Stimulated activated CD8-positive, alpha-beta memory T cell treated with anti-CD3 and anti-CD28 coated beads, Interleukin-15, amount 100 ng/mL, for 24 hours (primary cell): ENCODE measurements at regions not wholly inside any gene's neighbourhood (a gene's known extent, or its start where the extent isn't known, plus 50 kb on each side); places are given as distances from the start of the nearest gene placed in this dataset.

Experiments used
- DNase-seq: peaks from one replicate; pipeline ENCODE4 v3.0.0-alpha.2; 2020; ENCODE audit warnings: low read depth

DNA sequence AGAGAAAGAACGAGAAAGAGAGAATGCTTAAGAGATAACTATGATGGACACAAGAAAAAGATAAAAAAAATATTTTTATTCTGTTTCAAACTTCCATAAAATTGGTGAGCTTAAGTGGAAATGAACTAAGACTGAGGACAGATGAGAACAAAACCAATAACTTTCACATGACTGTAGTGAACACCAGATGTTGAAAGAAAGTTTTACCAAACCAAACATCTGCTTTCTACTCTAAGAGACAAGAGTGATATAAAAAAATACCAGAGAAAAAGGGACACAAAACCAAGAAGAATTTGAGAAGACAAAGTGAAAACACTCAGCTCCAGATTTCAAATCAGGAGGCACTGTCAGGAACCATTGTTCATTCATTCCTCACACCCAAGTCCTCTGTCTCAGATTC is 147.9 kb downstream of the IMPG2 start:
- no peak for DNase-seq

DNA sequence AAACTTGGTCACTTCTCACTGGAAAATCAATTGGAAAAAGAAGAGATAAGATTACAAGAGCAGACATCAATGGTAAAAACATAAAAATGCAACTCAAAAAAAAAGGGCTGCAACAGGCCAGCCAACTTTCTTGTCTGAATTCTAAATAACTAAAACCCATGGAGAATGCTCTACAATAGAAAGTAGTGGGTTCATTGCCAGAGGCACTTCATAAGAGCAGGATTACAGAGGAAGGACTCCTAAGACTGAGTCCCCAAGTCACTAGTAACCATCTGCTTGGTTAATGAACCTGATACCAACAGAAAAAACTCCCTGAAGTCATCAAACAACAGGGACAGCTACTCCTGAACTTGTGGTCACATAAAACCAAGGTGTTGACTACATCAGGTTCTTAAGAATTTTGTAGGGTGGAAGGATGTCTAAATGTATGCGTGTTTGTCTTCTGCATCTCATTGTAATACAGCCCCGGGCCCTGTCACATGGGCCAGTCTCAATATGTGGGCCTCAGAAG is 148.6 kb downstream of the IMPG2 start:
- no peak for DNase-seq

DNA sequence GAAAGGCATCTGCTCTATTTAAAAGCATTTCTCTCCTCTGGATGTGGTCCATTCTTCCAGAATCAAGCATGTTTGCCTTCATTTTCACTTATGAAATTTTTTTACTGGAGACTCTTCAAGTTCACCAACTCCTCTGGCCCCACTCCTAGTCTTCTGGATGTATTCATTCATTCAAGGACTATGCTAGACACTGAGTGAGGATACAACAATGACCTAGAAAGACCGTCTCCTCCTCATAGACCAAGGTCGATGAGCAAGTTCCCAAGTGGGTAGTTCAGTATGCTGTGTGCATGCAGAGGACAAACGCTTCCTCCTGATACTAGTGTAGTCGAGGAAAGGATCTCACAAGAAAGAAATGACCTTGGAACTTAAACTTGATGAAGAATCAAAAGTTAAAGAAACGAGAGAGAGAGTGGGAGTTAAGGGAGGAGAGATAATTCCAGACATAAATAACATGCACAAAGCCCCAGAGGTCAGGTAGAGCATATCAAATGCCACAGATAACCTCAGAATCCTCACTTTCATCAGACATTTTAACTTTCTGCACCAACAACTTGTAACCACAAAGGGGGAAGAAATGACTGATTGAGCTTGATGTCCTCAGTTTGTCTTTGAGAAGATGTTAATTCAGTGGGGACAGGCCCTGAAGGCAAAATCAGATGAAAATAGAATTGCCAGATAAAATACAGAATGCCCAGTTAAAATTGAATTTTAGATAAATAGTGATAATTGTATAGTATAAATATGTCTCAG is 149.4 kb downstream of the IMPG2 start:
- DNase-seq, result no peak

DNA sequence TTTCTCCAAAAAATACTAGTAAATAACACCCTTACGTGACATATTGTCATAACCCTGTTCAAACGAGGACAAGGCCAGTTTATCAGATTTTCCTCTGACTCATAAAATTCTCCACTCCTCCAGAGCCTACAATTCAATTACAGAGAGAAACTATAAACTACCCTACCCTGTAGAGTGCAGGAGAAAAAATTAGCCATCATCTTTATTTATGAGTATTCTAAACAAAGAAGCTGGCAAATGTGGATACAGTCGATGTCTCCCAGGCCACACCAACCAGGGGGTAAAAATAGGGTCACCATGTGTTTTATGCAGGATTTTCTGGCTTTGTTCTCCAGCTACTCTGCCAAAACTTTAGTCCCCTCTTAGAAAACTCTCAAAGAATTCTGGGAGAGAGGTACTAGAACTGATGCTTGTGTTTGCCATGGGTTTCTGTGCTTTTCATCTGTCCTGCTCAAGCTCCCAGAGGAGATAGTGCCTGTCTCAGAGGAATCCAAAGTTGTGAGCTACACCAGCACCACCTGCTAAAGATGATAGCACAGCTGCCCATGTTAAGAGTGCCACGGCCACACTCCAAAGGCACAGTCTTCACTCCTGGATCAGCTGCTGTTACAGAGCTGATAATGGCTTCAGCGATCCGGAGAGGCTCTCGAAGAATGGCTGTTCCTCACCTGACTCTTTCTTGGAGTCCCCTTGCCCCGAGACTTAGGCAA is 150.2 kb downstream of the IMPG2 start:
- DNase-seq, result no peak

DNA sequence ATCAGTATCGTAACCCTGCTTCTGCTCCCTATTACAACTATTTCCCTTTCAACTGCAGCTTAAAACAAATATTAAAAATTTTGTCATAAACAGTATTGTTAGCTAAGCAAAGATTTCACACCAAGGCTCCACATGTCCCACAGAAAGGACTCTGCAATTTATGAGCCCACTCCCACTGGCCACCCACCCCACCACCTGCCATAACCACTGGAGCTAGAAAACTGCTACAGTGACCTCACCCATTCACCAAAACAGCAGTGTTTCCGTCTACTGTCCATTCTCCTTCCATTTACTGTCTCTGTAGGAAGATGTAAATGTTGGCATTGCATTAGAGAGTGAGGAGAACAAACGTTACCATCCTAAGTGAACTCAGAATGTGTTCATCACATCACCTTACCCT is 150.9 kb downstream of the IMPG2 start:
- no peak for DNase-seq

DNA sequence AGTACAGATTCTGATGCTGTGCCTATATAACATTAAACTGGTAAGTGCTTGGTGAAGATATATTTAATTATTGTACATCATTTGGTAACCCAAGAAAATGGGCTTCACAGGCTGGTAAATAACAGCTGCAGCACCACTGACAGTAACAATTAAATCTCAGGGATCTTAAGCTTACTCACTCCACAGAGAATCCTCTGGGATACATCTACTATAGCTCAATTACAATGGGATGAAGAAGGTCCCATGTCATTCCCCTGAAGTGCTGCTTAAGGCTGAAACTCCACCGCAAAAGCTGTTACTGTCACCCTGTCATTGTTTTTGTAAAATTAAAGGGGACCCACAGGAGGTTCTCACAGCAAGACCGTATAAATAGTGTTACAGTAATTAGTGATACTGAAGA is 153.0 kb downstream of the IMPG2 start:
- no peak for DNase-seq

DNA sequence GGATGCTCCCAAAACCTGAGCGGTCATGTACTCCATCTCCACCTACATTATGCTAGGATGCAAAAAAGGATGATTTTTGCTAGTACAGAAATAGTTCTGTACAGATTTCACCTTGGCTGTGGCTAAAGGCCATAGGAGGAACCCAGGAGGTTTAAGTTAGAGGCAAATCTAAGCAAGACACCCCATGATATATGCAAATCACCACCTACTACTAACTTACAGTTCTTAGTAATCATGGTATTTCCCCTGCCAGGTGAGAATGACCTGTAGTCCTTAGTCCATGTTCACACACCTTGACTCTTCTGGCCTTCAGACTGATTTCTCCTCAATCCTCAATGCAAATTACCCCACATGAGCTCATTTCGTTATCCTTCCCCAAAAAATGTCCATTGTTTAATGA is 154.2 kb downstream of the IMPG2 start:
- no peak for DNase-seq

DNA sequence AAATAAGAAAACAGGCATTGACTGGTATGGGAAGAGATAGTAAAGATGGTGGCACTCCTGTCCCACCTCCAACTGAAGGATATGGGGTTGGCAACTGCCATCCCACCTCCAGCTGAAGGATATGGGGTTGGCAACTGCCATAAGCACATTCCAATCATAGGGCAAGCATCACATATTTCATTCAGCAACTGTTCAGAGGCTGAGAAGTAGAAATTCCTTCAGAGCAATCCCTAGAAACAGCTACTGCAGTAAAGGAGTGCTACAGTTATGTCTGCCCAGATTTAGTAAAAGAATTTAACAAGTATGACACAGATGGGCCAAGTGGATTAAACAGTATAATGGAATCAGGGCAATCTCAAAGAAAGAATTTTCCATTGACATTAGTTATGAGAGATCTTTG is 156.8 kb downstream of the IMPG2 start:
- DNase-seq, result no peak

DNA sequence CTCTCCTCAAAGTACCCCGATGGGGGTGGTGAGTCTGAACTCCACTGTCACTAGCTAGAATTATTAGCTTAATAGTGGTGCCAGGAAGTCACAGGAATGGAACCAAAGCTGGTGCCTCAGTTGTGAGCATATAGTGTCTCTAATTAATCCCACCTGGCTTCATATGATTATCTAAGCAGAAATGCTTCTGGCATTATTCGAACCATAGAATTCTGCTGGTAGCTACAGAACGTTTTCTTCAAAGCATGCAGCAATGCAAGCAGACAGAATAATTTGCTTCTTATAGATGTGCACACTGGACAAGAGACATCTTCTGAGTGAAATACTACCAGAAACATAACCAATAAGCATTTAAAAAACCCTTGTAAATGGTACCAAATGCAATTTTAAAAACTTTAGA is 160.9 kb downstream of the IMPG2 start:
- no peak for DNase-seq

DNA sequence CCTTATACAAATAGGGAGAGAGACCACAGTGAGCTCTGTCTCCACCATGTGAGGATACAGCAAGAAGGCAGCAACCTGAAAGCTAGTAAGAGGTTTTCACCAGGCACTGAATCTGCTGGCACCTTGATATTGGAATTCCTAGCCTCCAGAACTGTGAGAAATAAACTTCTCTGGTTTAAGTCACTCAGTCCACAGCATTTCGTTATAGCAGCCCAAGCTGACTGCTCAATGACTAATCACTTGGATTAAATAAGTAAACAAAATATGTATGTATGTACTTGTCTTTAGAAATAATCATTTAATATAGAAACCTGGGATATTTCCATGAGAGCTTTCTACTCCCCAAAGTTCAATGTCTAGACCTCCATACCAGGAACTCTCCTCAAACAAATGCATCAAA is 162.0 kb downstream of the IMPG2 start:
- DNase-seq, result no peak

DNA sequence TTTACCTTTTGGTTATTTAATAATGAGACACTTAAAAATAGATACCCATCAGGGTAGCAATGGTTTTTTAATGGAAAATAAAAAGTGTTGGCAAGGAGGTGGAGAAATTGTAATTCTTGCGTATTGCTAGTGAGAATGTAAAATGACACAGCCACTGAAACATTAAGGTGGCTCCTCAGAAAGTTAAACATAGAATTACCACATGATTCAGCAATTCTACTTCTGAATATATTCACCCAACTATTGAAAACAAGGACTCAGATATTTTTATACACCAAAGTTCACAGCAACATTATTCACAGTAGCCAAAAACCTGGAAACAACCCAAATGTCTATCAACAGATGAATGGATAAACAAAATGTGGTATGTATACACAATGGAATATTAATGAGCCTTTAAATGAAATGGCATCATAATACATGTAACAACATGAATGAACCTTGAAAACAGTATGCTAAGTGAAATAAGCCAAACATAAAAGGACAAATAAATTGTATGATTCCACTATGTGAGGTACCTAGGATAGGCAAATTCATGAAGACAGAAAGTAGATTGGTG is 163.5 kb downstream of the IMPG2 start:
- no peak for DNase-seq

DNA sequence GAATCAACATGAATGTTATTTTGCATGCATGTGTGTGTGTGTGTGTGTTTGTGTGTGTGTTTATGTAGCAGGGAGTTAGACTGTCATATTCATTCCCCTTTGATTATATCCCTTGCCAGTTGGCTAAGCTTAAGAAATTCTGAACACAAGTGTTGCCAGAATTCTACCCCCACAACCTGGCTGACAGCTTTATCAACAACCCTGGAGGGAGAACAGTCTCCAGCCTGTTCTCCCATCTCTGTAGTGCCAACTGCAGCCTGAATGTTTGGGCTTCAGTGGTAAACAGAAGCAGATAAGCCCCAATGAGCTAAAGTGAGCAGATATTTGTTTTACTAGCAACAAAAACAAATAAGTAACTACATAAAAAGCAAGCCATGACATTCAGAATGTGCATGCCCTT is 162.6 kb upstream of the ABI3BP start:
- no peak for DNase-seq

DNA sequence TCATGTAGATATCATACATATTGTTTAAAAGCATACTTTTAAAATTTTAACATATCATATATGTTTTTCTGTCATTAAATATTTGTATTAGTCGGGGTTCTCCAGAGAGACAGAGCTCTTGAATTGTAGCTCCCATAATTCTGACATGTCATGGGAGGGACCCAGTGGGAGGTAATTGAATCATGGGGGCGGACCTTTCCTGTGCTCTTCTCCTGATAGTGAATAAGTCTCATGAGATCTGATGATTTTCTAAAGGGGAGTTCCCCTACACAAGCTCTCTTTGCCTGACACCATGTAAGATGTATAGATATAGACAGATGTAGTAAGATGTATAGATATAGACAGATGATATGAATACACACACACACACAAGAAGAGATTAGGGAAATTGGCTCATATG is 161.2 kb upstream of the ABI3BP start:
- DNase-seq, result no peak

DNA sequence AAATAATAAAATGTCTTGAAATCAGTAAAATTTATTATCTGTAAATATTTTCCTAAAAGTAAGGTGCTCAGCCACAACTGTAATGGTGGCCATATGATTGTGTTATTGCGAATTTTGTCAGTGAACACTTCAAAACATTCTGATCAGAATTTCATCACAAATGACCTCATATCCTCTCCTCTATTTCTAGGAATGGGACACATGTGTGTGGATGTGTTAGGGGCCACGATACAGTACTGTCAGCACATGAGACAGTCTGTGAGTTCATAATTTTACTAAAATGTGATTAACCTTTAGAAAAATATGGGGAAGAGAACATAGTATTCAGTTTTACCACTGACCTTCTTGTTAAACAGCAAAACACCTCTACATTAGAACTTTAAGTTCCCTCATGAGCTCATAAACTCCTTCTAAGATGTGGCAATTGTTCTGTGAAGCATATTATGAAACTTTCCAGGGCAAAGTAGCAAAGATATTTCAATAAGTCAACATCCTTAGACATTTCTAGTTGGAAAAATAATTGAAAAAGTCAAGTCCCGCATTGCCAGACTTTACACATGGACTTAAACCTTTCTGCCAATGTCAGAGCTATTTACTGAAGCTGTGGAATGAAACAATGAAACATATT is 158.2 kb upstream of the ABI3BP start:
- DNase-seq, result no peak

DNA sequence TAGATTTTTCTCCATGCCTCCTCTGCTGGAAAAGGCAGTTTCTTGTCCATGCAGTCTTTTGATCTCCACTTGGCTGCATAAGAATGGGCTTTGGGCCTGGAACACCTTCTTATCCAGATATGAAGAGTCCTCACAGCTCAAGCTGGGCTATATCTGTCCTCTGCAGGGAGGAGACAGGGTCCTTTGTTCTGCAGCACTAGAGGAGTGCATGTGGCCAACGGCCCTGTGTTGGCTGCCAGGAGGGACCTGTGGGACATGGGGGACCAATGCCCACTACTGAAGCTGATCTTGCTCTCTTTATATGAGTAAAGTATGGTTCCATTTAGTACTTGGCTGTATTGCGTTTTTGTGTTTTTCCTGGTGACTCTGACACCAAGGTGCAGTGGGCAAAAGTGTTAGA is 157.3 kb upstream of the ABI3BP start:
- DNase-seq, result no peak

DNA sequence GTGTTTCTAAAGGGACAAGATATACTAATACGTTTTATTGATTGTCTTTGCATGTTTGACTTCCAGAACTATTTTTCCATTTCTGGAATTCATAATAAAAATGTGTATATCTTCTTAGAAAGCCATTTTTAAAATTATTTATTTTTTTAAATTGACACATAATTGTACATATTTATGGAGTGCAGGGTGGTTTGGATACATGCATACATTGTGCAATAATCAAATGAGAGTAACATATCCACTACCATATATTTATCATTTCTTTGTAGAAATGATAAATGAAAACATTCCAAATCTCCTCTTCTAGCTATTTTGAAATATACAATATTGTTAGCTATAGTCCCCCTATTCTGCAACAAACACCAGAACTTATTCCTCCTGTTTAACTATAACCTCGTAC is 156.5 kb upstream of the ABI3BP start:
- DNase-seq, result no peak

DNA sequence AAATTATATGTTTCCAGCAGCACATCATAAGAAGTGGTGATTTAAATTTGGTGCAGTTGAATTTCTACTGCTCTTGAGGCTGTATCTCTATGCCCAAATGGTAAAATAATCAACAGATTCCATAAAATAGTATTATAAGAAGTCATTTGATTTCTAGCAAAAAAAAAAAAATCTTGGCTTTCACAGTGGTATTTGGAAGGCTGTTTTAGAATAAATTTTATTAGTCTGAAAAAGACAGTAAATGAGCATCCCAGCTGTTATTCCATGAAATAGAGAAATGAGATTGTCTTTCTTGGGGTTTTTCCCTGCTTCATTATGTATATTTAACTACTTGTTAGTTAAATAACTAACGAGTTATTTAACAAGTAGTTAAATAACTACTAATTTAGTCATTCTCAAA is 156.0 kb upstream of the ABI3BP start:
- DNase-seq, result no peak

DNA sequence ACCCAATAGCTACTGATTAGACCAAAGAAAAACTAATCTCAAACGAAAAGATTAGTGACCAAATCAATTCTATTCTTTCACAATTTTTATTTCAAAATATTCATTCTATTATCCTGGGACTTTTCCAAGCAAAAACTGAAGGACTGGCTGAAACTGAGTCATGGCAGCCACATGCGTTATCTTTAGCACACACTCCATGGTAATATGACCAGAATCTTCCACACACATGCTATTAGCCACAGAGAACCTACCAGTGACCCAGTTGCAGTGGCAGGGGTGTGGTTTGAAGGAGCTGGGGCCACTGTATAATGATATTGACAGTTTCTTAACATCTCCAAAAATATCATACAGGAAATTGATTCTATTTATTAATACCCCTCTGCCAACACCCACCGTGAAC is 154.8 kb upstream of the ABI3BP start:
- no peak for DNase-seq

DNA sequence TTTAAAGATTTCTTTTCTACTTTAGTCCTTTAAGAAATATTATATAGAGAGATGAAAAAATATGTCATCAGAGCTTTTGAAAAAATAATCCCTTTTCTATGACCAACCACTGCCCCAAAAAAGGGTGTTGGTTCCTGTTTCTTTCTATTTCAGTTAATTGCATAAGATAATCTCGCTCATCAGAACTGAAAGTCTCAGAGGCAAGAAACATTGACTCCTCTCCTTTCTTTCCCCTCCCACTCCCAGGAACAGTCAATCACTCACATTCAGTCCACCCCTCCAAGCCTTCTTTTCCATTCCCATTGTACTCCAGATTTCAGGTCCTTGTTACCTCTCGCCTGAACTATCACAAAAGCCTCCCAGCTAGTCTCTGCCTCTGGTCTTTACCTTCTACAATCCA is 153.7 kb upstream of the ABI3BP start:
- DNase-seq, result no peak

DNA sequence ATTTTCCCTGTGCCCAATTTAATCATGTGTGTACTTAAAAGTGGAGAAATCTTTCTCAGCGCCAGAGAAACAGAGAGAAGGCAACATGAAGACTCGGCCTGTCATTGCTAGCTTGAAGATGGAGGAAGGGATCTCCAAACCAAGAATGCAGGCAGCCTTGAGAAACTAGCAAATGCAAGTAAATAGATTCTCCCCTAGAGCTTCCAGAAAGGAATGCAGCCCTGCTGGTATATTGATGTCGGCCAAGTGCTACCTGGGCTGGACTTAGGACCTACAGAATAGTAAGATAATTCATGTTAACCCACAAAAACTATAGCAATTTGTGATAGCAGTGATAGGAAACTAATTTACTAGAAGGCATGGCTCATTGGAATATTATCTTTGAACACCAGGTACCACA is 150.9 kb upstream of the ABI3BP start:
- DNase-seq, result no peak

DNA sequence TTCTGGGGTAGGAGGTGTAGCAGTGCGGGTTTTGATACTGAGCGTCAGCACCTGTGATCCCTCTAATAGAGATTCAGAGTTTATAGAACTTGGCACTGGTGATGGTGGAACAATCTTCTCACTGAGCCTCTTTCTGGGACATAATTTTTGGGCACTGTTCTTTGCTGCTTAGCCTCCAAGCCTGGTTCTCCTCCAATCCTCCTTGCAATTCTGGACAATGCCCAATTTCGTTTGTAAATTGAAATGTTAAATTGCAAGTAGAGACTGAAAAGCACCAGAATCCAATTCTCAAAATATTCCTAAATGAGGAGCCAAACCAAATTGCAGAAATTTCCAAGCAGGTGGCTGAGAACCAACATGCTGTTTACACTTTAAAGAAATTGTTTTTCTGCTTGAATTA is 149.8 kb upstream of the ABI3BP start:
- DNase-seq, result no peak

DNA sequence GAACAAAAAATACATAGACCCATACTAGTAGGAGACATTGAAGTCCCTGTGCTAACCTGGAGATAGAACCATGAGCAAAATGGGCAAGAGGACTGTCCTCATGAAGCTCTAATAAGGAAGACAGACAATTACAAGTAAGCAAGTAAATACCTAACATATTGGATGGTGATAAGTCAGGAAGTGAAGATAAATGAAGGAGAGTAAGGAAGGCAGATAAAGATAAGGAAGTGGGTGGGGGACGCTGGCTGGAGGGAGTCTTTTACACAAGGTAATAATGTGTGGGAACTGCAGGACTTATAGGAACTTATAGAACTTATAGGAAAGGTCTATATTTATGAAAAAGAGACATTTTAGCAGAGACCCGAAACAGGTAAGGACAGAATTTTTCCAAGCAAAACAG is 148.9 kb upstream of the ABI3BP start:
- DNase-seq, result no peak

DNA sequence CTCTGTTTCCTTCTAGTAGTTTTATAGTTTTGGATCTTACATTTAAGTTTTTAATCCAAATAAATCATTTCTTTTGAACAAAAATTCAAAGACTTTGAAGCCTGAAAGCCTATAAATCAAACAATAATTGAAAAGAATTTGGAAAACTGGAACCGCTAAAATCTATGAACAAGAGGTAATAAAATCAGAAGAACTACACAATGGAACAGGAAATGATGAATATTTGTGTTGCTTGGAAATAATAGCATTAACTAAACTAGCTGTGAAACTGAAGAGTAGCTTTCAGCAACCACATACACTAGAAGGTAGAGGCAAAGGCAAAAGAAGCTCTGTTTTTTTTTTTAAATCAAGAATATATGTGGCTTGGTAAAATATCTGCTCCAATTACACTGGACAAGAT is 147.9 kb upstream of the ABI3BP start:
- DNase-seq, result no peak
